NCI-H82 (cell line): ENCODE measurements at regions not wholly inside any gene's neighbourhood (a gene's known extent, or its start where the extent isn't known, plus 50 kb on each side); places are given as distances from the start of the nearest gene placed in this dataset.

Experiments used
- DNase-seq: peaks from one replicate; lab custom pipeline; 2025; lab: John Stamatoyannopoulos, UW

- no peak for DNase-seq
Measured at GRCh38 chr6:165820407-165820806, 157.4 kb upstream of the PDE10A start.

GRCh38 chr6:165819394-165819793 lies 156.4 kb upstream of the PDE10A start:
- no peak for DNase-seq

- no peak for DNase-seq
Measured at GRCh38 chr6:165818200-165818599, 155.2 kb upstream of the PDE10A start.

GRCh38 chr6:165817771-165818170 lies 154.7 kb upstream of the PDE10A start:
- DNase-seq: no peak

- DNase-seq: no peak
Measured at GRCh38 chr6:165817148-165817547, 154.1 kb upstream of the PDE10A start.

- DNase-seq: no peak
Measured at GRCh38 chr6:165814679-165815078, 151.6 kb upstream of the PDE10A start.

- no peak for DNase-seq
Measured at GRCh38 chr6:165811512-165811911, 148.5 kb upstream of the PDE10A start.

- DNase-seq: no peak
Measured at GRCh38 chr6:165808021-165808420, 145.0 kb upstream of the PDE10A start.

GRCh38 chr6:165807249-165807960 lies 144.4 kb upstream of the PDE10A start:
- DNase-seq: no peak

- no peak for DNase-seq
Measured at GRCh38 chr6:165806126-165806810, 143.2 kb upstream of the PDE10A start.

GRCh38 chr6:165805636-165806035 lies 142.6 kb upstream of the PDE10A start:
- DNase-seq: no peak

- DNase-seq: no peak
Measured at GRCh38 chr6:165805067-165805555, 142.1 kb upstream of the PDE10A start.

GRCh38 chr6:165804331-165805066 lies 141.5 kb upstream of the PDE10A start:
- no peak for DNase-seq

- no peak for DNase-seq
Measured at GRCh38 chr6:165800337-165800736, 137.3 kb upstream of the PDE10A start.

- no peak for DNase-seq
Measured at GRCh38 chr6:165799391-165800153, 136.5 kb upstream of the PDE10A start.

GRCh38 chr6:165798991-165799390 lies 135.9 kb upstream of the PDE10A start:
- DNase-seq: no peak

- DNase-seq: no peak
Measured at GRCh38 chr6:165794179-165794601, 131.1 kb upstream of the PDE10A start.

GRCh38 chr6:165793287-165793825 lies 130.3 kb upstream of the PDE10A start:
- DNase-seq: no peak

- no peak for DNase-seq
Measured at GRCh38 chr6:165791876-165792437, 128.9 kb upstream of the PDE10A start.

GRCh38 chr6:165791306-165791705 lies 128.3 kb upstream of the PDE10A start:
- no peak for DNase-seq

- DNase-seq: no peak
Measured at GRCh38 chr6:165782812-165783211, 119.8 kb upstream of the PDE10A start.
